Kidney (tissue), 13 donors: ENCODE measurements at regions not wholly inside any gene's neighbourhood (a gene's known extent, or its start where the extent isn't known, plus 50 kb on each side); places are given as distances from the start of the nearest gene placed in this dataset.

Source experiments
- DNase-seq, 5 donors: peaks; one replicate each; pipeline ENCODE4 v3.0.0-alpha.2; 2013 to 2020
- FAIRE-seq: peaks from 2 replicates; lab custom pipeline; 2012; peaks lifted over from hg19 to GRCh38; lab: Jason Lieb, UNC
- H3K27ac ChIP-seq, 2 donors: one replicate each; pipeline ENCODE4 v1.7.0; 2013; ENCODE audit warnings: low read depth in 2 of 2, low read length in 2 of 2, inconsistent platforms in 1 of 2
- H3K27me3 ChIP-seq: one replicate; pipeline ENCODE4 v1.7.1; 2013; ENCODE audit warnings: low read length, inconsistent platforms; ENCODE audit not compliant: control insufficient read depth, insufficient read depth
- H3K36me3 ChIP-seq, 3 donors: one replicate each; pipeline versions ENCODE4 v1.7.0 to v1.7.1; 2013; ENCODE audit warnings: low read length in 3 of 3, control low read depth in 1 of 3, inconsistent platforms in 1 of 3; ENCODE audit not compliant: insufficient read depth in 3 of 3, control insufficient read depth in 2 of 3
- H3K4me1 ChIP-seq, 3 donors: one replicate each; pipeline versions ENCODE4 v1.7.0 to v1.7.1; 2013; ENCODE audit warnings: low read length in 3 of 3, inconsistent platforms in 1 of 3, low read depth in 1 of 3; ENCODE audit not compliant: control insufficient read depth in 2 of 3, insufficient read depth in 2 of 3
- H3K4me3 ChIP-seq, 3 donors: one replicate each; pipeline versions ENCODE4 v1.7.0 to v1.8.1; 2013; ENCODE audit warnings: low read length in 3 of 3, control low read depth in 1 of 3, inconsistent platforms in 1 of 3
- H3K9ac ChIP-seq, 3 donors: one replicate each; pipeline versions ENCODE4 v1.7.0 to v1.7.1; 2013; ENCODE audit warnings: low read length in 3 of 3, control low read depth in 1 of 3, inconsistent platforms in 1 of 3
- H3K9me3 ChIP-seq, 3 donors: one replicate each; pipeline versions ENCODE4 v1.7.0 to v1.7.1; 2013; ENCODE audit warnings: low read length in 3 of 3, control low read depth in 1 of 3, inconsistent platforms in 1 of 3; ENCODE audit not compliant: control insufficient read depth in 2 of 3, insufficient read depth in 1 of 3
- intact Hi-C: fragments of 100-400 bp; cut with DNase I; formaldehyde crosslinking; loops from one replicate; pipeline ENCODE4 v1.11.1; 2022
- TF ChIP-seq, protein P1 (sequence below): IDR thresholded peaks from 3 replicates; pipeline ENCODE4 v1.5.1; 2012; ENCODE audit warnings: mild to moderate bottlenecking, moderate library complexity, borderline replicate concordance; ENCODE audit not compliant: insufficient read depth; ENCODE audit errors: extremely low read depth
- donor health status: control.
- donor health status: control.
- donor health status: control.
- donor health status: control.
- donor health status: control.
- donor health status: DM: yes; HTN: yes; CAD: no.
- donor health status: Normal renal cell carcinoma (clear cell type).

DNA sequence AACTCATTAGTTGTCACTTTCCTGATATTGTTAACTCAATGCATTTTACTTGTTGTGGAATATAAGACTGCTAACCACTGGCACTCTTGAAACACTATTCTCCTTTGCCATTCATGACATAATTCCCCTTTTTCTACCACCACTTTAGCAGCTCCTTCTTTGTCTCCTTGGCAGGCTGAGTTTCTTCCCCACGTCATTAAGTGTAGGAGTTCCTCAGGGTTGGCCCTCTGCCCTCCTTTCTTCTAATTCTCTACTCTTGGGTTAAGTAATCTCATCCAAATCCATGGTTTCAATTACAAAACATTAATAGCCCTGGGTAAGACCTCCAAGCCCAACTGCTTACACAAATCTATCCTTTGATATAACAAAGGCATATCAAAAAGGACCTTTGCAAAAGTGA, 175.1 kb downstream of the HGF start:
- Histone ChIP-seq H3K27ac (no peak overlapping the region), H3K9me3 (no peaks in the 10 kb centered on the region), H3K4me3 (no peak overlapping the region), H3K9ac (no peak overlapping the region), H3K36me3 (no peaks in the 10 kb centered on the region), H3K4me1 (no peaks in the 10 kb centered on the region), H3K27me3 (no peaks in the 10 kb centered on the region)
- intact Hi-C loops: no loop called here
- FAIRE-seq (no peak), DNase-seq (no peak)
- TF ChIP-seq, protein P1, sequence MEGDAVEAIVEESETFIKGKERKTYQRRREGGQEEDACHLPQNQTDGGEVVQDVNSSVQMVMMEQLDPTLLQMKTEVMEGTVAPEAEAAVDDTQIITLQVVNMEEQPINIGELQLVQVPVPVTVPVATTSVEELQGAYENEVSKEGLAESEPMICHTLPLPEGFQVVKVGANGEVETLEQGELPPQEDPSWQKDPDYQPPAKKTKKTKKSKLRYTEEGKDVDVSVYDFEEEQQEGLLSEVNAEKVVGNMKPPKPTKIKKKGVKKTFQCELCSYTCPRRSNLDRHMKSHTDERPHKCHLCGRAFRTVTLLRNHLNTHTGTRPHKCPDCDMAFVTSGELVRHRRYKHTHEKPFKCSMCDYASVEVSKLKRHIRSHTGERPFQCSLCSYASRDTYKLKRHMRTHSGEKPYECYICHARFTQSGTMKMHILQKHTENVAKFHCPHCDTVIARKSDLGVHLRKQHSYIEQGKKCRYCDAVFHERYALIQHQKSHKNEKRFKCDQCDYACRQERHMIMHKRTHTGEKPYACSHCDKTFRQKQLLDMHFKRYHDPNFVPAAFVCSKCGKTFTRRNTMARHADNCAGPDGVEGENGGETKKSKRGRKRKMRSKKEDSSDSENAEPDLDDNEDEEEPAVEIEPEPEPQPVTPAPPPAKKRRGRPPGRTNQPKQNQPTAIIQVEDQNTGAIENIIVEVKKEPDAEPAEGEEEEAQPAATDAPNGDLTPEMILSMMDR: no peak

DNA sequence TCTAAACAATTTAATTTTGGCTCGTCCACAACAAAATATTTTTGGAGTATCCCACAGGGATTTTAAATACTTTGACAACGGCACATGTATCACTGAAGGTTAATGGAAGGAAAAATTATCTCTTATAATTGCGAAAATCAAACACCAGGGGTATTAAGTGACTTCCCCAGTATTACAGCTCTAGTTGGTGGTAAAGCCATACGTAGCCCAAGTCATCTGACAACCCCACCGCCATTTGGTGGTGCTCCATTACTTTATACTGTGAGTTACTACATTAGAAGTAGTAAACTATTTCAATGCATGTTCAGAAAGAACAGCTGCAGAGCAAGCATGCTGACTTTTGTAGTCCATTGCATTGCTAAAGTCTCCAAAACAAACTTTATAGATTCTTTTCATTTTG, 179.7 kb downstream of the HGF start:
- Histone ChIP-seq H3K27ac (no peak overlapping the region), H3K9me3 (no peaks in the 10 kb centered on the region), H3K4me3 (no peak overlapping the region), H3K4me1 (no peaks in the 10 kb centered on the region), H3K36me3 (no peaks in the 10 kb centered on the region), H3K9ac (no peak overlapping the region), H3K27me3 (no peaks in the 10 kb centered on the region)
- intact Hi-C loops: no loop called here
- peak in 2 of 5 donors; percentile 6 to 50 for DNase-seq
- TF ChIP-seq, protein P1: no peak
- no peak for FAIRE-seq

DNA sequence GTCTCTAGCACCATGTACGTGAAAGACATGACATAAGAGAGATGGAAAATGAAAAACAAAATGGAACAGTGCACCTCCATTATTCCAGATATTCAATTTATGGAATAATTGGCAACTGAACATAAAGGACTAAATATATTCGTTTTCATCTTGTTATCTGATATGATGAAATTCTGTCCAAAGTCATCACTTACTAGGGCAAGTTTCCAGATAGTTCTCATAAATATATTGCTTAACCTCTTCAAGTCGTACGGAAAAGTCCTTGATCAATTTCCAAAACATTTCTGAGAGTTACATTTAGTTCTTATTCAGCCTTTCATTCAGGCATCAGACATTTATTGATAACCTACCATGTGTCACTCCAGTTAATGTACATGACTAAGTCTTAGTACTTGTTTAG, 185.2 kb downstream of the HGF start:
- H3K9ac ChIP-seq: no peak overlapping the region
- H3K36me3 ChIP-seq: no peaks in the 10 kb centered on the region
- no peak overlapping the region for H3K4me3 ChIP-seq
- DNase-seq: no peak
- no peak overlapping the region for H3K27ac ChIP-seq
- no peaks in the 10 kb centered on the region for H3K9me3 ChIP-seq
- intact Hi-C loops: no loop called here
- no peaks in the 10 kb centered on the region for H3K27me3 ChIP-seq
- H3K4me1 ChIP-seq: no peaks in the 10 kb centered on the region
- TF ChIP-seq, protein P1: no peak
- FAIRE-seq: no peak

DNA sequence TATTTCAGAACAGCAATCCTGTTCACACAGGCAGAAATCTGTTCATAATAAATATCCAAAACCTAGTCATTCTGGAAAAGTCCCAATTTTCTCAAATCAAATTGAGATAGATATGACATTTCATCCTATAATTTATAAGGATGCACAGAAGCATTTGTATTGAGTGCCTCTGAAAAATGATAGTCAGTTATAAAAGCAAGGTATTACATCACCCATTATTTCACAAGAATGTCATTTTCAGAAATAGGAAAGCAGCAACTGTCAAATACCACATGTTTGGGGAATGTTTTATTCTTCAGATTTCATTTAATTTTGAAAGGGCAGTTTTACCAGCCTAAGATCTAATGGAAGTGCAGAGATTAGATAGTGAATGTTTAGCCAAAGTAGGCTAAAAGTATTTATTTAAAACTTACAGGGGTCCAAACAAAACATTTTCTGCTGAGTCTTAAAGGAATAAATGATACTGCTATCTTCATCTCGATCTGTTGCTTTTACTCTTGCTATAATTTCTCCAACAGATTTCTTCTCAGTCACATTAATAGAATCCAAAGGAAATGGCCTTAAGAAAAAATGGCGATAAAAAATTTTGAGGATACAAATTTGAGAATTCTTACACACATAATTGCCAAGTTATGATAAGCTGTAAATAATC, 185.8 kb downstream of the HGF start:
- FAIRE-seq: no peak
- no peak for DNase-seq
- Histone ChIP-seq H3K36me3 (no peaks in the 10 kb centered on the region), H3K9me3 (no peaks in the 10 kb centered on the region), H3K27ac (no peak overlapping the region), H3K9ac (no peak overlapping the region), H3K27me3 (no peaks in the 10 kb centered on the region), H3K4me3 (no peak overlapping the region), H3K4me1 (no peaks in the 10 kb centered on the region)
- intact Hi-C loops: no loop called here
- TF ChIP-seq, protein P1: no peak
